RCC 7860 (cell line): ENCODE measurements at regions not wholly inside any gene's neighbourhood (a gene's known extent, or its start where the extent isn't known, plus 50 kb on each side); places are given as distances from the start of the nearest gene placed in this dataset.
"Not testable (repeated sequence)": the region's sequence is repeated elsewhere in the genome, so short reads cannot be mapped to it uniquely, and the experiment has no call there.

Source experiments
- DNase-seq: peaks from one replicate; pipeline ENCODE4 v3.0.0-alpha.2; 2015; ENCODE audit warnings: low spot score
- FAIRE-seq: peaks from 2 replicates; lab custom pipeline; 2012; peaks lifted over from hg19 to GRCh38; lab: Jason Lieb, UNC

DNA sequence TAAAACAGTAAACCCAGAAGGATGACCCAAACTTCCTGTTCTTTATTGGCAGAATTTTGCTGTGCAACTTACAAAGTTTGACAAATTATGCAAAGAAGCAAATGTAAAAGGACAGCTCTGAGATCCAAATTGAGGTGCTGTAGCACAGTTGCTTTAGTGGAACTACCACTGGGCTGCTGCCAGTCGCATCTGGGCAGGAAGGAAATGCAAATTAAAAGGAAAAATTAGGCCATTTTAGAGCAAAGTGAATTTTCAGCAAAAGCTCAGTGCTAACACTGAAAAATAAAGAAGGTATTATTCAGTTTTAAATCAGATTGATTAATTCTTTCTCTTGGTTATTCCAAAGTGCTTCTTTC, 104.5 kb downstream of the ZMAT3 start:
- DNase-seq (no peak), FAIRE-seq (no peak)

DNA sequence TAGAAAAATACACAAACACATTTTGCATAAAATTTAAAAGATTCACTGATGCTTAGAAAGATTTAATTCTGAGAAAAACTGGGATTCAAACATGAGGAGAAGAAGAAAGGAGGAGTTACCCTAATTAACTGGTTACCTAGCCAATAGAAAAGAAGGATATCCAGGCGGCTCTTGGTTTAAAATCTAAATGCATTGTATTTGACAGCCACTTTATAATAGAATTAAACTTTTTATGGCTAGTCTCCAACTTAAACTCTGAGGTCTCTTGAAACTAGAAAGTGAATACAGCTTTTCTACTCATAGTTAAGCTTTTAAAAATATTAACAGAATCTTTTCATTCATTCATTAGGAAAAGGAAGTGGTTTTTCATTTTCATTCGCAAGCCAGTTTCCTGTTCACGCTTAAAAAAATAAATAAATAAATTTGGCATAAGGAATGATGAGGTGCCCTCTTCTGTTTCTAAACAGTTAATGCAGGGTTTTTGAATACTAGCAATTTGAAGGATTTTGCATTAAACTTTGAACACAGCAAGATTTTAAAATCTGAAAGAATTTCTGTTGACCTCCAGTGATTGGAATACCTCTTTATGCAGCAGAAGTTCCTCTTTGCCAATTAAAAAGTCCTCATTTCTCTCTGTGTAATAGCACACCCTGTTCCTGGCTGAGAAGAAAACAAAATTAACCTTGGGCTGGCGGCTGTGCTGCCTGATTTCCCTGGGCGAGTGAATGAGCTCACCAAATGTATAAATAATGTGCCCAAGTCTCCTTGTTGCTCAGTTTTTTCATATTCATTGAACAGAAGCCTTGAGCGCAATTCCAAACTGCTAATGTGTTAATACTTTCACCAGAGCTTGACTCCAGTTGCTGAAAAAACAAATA, 105.1 kb downstream of the ZMAT3 start:
- DNase-seq = peak; percentile 14
- FAIRE-seq = peak; percentile 77

DNA sequence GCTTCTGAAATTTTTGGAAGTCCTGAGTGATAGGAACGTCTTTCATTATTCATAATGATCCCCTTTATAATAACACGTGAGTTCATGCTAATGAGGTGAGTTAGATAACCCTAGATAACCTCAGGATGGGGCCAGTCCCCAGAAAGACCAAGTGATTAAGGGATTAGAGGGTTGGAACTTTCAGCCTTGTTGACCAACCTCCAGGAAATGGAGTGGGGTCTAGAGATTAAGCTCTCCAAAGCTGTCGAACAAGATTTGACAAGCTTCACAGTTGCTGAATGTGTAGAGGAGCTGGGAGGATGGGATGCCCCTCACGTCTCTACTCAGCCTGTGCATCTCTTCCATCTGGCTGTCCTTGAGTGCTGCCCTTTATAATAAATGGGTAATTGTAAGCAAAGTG, 107.1 kb downstream of the ZMAT3 start:
- DNase-seq (no peak), FAIRE-seq (no peak)

DNA sequence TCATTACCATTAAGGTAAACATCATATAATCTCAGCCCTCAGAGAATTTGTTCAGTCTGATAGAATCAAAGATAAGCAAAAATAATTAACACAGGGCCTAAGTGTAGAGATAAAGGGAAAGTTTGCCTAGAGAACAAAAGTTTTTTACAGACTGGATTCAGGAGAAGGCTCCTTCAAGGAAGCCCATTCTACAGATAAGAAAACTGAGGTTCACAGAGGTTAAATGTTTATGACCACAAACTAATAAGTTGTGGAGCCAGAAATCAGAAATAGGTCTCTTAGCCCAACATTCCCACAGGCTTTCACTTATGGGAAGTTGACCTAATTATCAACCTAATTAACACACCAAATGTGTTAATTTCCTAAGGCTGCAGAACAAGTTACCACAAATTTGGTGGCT, 110.7 kb downstream of the ZMAT3 start:
- DNase-seq (no peak), FAIRE-seq (no peak)

DNA sequence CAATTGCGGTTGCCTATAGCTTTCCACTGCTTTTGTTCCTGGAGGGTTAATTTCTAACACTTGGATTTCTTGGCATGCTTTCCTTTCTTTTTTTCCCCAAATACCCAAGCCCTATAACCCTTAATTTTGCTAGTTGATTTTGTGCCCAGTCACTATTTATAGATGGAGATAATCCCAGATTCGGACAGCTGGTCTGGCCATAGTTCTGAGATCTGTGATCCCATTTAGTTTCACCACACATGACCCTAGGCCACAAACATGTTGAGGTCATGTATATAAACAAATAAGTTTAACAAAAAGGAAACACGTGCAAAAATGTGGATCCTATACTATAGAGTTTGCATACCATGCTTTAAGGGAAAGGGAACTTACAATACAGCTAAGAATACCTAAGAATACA, 111.4 kb downstream of the ZMAT3 start:
- no peak for FAIRE-seq
- DNase-seq = no peak

DNA sequence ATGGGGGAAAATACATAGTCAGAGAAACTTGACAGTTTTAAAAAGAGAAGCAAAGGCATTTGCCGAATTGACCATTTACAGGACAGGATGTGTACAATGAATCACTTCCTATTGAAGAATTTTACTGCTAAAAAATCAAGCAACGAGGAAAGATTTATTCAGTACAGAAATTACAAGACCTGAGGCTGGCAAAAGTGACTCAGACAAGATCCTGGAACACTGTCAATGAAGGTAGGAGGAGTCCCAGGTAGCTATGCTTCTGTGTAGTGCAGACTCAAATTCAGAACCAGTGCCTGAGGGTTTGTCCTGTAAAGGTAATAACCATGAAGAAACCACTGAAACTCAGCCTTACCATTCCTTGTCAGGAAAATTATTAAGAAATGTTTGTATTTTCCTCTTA, 120.9 kb downstream of the ZMAT3 start:
- FAIRE-seq = no peak

DNA sequence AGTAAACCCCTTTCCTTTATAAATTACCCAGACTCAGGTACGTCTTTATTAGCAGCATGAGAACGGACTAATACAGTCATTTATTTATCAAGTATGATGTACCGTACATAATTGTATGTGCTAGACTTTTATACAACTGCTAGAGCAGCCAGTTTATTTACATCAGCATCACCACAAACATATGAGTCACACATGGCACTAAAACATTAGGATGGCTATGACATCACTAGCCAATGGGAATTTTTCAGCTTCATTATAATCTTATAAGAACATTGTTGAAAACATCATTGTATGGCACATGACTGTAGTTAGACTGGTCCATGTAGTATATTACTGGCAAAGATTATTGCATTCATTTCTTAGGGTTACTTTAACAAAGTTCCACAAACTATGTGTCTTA, 121.7 kb downstream of the ZMAT3 start:
- no peak for DNase-seq
- no peak for FAIRE-seq

More for the DNA sequence above, 120.9 kb downstream of the ZMAT3 start:
- no peak for DNase-seq

DNA sequence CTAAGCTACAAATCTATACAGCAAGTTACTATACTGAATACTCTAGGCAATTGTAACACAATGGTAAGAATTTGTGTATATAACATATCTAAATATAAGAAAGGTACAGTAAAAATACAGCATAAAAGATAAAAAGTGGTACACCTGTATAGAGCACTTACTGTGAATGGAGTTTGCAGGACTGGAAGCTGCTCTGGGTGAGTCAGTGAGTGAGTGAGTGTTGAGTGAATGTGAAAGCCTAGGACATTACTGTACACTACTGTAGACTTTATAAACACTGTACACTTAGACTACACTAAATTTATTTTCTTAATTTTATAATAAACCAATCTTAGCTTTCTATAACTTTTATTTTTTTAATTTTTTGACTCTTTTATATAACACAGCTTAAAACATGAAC, 123.1 kb downstream of the ZMAT3 start:
- no peak for FAIRE-seq
- DNase-seq = no peak

DNA sequence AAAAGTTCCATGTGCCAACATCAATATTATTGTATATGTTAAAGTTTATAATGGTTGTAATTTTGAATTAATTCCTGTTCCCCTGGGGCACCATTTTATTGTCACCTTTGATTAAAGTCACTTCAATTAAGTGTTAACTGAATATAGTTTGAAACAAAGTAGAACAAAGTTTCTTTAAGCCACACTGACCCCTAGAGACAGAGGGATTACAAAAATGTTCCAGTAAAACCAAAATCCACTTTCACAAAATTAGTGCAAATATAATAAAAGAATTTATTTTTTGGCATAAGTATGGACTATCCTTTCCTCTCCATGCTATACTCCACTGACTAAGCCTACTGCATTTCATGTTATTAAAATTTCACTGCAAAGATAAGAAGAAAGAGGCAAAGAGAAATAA, 123.9 kb downstream of the ZMAT3 start:
- FAIRE-seq (no peak), DNase-seq (no peak)

DNA sequence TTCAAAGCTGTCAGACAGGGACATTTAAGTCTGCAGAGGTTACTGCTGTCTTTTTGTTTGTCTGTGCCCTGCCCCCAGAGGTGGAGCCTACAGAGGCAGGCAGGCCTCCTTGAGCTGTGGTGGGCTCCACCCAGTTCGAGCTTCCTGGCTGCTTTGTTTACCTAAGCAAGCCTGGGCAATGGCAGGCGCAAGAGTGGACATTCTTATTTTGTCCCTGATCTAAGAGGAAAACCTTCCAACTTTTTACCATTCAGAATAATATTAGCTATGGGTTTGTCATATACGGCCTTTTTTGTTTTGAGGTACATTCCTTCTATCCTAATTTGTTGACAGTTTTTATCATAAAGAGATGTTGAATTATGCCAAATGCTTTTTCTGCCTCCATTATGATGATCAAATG, 129.3 kb downstream of the ZMAT3 start:
- DNase-seq = not testable (repeated sequence)

DNA sequence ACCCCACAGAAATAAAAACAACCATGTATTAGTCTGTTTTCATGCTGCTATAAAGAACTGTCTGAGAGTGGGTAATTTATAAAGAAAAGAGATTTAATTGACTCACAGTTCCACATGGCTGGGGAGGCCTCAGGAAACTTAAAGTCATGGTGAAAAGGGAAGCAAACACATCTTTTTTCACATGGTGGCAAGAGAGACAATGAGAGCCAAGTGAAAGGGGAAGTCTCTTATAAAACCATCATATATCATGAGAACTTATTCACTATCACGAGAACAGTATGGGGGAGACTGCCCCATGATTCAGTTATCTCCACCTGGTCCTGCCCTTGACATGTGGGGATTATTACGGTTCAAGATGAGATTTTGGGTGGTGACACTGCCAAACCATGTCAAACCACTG, 141.5 kb downstream of the ZMAT3 start:
- FAIRE-seq = no peak
- DNase-seq = no peak

More for the DNA sequence above, 129.3 kb downstream of the ZMAT3 start:
- not testable (repeated sequence) for FAIRE-seq

DNA sequence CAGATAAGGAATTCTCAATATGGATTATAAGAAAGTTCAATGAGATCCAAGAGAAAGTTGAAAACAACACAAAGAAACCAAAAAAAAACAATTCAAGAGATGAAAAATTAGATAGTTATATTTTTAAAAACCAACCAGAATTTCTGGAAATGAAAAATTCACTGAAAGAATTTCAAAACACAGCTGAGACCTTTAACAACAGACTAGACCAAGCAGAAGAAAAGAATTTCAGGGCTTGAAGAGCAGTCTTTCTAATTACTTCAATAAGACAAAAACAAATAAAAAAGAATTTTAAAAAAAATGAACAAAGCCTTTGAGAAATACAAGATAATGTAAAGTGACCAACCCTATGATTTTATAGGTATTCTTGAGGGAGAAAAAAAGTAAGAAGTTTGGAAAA, 155.4 kb downstream of the ZMAT3 start:
- DNase-seq = no peak
- no peak for FAIRE-seq

DNA sequence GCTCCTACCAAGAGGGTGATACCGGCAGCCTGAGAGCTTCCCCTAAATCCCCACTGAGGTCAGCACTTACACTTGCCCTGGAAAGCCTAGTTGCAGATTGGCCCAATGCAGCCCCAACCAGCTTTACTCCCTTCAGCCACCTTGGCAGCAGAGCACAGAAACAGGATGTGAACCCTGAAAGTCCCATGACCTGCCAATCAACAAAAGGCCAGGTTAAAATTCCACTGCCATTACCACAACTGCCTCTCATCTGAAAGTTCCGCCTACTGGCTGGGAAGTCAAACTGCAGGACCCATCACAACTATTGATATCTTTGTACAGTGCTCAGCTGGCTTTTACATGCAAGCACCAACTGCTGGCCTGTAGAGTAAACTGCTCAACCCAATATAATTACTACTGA, 156.2 kb downstream of the ZMAT3 start:
- no peak for DNase-seq
- FAIRE-seq = no peak

DNA sequence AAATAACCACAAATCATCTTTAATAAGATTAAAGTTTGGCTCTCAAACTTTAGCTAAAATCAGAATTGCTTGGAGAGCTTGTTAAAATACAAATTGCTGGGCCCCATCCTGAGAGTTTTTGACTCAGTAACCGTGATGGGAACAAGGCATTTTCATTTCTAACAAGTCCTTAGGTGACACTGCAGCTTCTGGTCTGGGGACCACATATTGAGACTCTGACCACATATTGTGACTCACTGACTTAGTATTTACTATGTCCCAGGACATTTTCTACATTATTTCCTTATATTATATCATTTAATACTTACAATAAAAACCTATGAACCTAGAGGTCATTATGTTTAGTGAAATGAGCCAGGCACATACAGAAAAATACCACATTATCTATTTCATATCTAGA, 164.5 kb downstream of the ZMAT3 start:
- DNase-seq (no peak), FAIRE-seq (no peak)

DNA sequence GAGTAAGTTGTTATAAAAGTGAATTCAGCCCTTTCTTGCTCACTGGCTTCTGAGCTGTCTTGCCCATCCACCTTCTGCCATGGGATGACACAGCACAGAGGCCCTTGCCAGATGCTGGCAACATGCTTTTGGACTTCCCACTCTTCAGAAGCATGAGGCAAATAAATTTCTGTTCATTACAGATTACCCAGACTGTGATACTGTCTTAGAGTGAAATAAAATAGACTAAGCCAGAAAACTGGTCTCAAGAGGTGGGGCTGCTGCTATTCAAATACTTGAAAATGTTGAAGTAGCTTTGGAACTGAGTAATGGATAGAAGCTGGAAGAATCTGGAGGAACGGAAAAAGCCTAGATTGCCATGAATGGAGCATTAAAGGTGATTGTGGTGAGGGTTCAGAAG, 170.4 kb downstream of the ZMAT3 start:
- FAIRE-seq (no peak), DNase-seq (no peak)

DNA sequence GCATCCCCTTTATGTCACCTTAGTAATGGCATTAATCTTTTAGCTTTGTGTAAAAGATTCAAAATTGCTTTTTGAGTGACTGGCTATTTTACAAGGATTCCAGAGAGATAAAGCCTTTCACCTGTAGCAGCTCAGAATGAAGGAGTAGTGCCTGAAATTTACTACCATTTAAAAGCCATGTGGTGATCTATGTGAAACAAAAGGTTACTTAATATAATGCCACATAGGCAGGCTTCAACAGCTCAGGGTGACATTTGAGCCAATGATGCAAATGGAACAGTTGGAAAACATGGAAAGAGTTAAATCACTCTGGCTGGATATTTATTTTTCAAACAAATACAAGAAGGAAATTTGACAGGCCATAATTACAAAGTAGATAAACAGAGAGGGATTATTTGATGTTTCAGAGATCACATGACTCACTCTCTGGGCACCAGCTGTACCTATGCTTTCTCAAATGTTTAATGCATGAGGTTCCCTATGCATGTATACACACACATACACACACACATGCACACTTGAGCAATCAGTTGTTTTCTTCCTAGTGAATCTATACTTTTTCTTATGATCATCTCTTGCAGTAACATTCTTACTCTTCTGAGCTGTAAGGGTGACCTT, 171.5 kb downstream of the ZMAT3 start:
- no peak for DNase-seq
- no peak for FAIRE-seq

DNA sequence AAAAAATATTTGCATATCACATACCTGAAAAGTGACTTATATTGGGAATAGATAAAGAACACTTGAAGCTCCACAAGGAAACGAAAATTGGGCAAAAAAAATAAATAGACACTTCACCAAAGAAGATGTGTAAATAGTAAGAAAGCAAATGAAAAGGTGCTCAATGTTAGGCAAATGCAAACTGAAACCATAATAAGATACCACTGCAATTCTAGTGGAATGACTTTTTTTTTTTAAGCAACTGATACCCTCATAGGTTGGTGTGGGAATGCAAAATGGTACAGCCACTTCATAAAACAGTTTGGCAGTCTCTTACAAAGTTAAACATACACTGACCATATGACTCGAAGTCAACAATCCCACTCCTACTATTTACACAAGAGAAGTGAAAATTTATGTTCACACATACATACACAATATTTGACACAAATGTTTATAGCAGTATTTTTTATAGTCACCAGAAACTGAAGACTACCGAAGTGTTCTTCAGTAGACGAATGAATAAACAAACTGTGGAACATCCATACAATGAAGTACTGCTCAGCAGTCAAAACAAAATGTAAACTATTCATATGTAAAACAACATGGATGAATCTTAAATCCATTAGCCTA, 176.3 kb downstream of the ZMAT3 start:
- FAIRE-seq (no peak), DNase-seq (no peak)
